ENCODE measurements at regions not wholly inside any gene's neighbourhood (a gene's known extent, or its start where the extent isn't known, plus 50 kb on each side); places are given as distances from the start of the nearest gene placed in this dataset.
A peak's percentile ranks its signal among the peaks of the same experiment; 100 is the strongest.

GRCh38 chr6:41404182-41404845 is 68.9 kb downstream of the NCR2 start:
- DNase-seq, result no peak

- no peak for DNase-seq
These were observed 70.7 kb downstream of the NCR2 start for GRCh38 chr6:41405941-41406727.

- no peak for DNase-seq
These were observed 71.5 kb downstream of the NCR2 start for GRCh38 chr6:41406728-41407489.

GRCh38 chr6:41408576-41408975 is 73.2 kb downstream of the NCR2 start:
- DNase-seq, result no peak

GRCh38 chr6:41408982-41409381 is 73.6 kb downstream of the NCR2 start:
- no peak for DNase-seq

GRCh38 chr6:41409489-41409888 is 74.1 kb downstream of the NCR2 start:
- DNase-seq, result no peak

- DNase-seq, result no peak
These were observed 76.6 kb downstream of the NCR2 start for GRCh38 chr6:41411961-41412360.

GRCh38 chr6:41413250-41413649 is 77.8 kb downstream of the NCR2 start:
- no peak for DNase-seq

- no peak for DNase-seq
These were observed 81.1 kb downstream of the NCR2 start for GRCh38 chr6:41416501-41416837.

- DNase-seq, result no peak
These were observed 83.3 kb downstream of the NCR2 start for GRCh38 chr6:41418741-41419140.

- no peak for DNase-seq
These were observed 84.0 kb downstream of the NCR2 start for GRCh38 chr6:41419385-41419784.

GRCh38 chr6:41420186-41420585 is 84.8 kb downstream of the NCR2 start:
- DNase-seq, result no peak

- DNase-seq, result no peak
These were observed 86.8 kb downstream of the NCR2 start for GRCh38 chr6:41422161-41422560.

GRCh38 chr6:41423002-41423401 is 87.6 kb downstream of the NCR2 start:
- no peak for DNase-seq

GRCh38 chr6:41424370-41425058 is 89.1 kb downstream of the NCR2 start:
- peak; percentile 61 to 76 for DNase-seq

GRCh38 chr6:41425511-41425910 is 90.1 kb downstream of the NCR2 start:
- no peak for DNase-seq

- no peak for DNase-seq
These were observed 91.0 kb downstream of the NCR2 start for GRCh38 chr6:41426438-41426851.

GRCh38 chr6:41426888-41427641 is 91.7 kb downstream of the NCR2 start:
- no peak for DNase-seq

GRCh38 chr6:41427642-41428335 is 92.4 kb downstream of the NCR2 start:
- peak; percentile 17 to 58 for DNase-seq

- DNase-seq, result peak in 1 of 2 experiments; percentile 14
These were observed 93.1 kb downstream of the NCR2 start for GRCh38 chr6:41428336-41428995.

GRCh38 chr6:41428996-41429421 is 93.6 kb downstream of the NCR2 start:
- DNase-seq, result peak in 1 of 2 experiments; percentile 36

Measured in SHP77 (cell line).